Neural progenitor cell (in vitro differentiated cells): ENCODE measurements at regions not wholly inside any gene's neighbourhood (a gene's known extent, or its start where the extent isn't known, plus 50 kb on each side); places are given as distances from the start of the nearest gene placed in this dataset.

ENCODE experiments used
- DNase-seq: peaks from one replicate; pipeline ENCODE4 v3.0.0-alpha.2; 2016; ENCODE audit warnings: low spot score
- H2AFZ ChIP-seq: fragments of 200-600 bp; sonication (generic); replicated peaks from 2 replicates; pipeline ENCODE4 v1.6.1; 2016; ENCODE audit warnings: antibody characterized with exemption
- H3F3A ChIP-seq: fragments of 200-600 bp; sonication (generic); 2 replicates; pipeline ENCODE4 v1.6.1; 2016; ENCODE audit warnings: antibody characterized with exemption, low read depth
- H3K27ac ChIP-seq: fragments of 200-600 bp; sonication (generic); 2 replicates; pipeline ENCODE4 v1.5.1; 2016; ENCODE audit warnings: mild to moderate bottlenecking
- H3K27me3 ChIP-seq: fragments of 200-600 bp; sonication (generic); 2 replicates; pipeline ENCODE4 v1.6.1; 2016; ENCODE audit warnings: mild to moderate bottlenecking, moderate library complexity
- H3K36me3 ChIP-seq: fragments of 200-600 bp; sonication (generic); 2 replicates; pipeline ENCODE4 v1.5.1; 2016
- H3K4me1 ChIP-seq: fragments of 200-600 bp; sonication (generic); 2 replicates; pipeline ENCODE4 v1.6.1; 2016; ENCODE audit warnings: mixed run types
- H3K4me2 ChIP-seq: fragments of 200-600 bp; sonication (generic); 2 replicates; pipeline ENCODE4 v1.6.1; 2016
- H3K4me3 ChIP-seq: fragments of 200-600 bp; sonication (generic); 2 replicates; pipeline ENCODE4 v1.5.1; 2016
- H3K79me2 ChIP-seq: fragments of 200-600 bp; sonication (generic); 2 replicates; pipeline ENCODE4 v1.6.1; 2016; ENCODE audit warnings: low read depth
- H3K9ac ChIP-seq: fragments of 200-600 bp; sonication (generic); 2 replicates; pipeline ENCODE4 v1.6.1; 2016
- H3K9me3 ChIP-seq: fragments of 200-600 bp; sonication (generic); 2 replicates; pipeline ENCODE4 v1.5.1; 2016; ENCODE audit warnings: low read depth
- H4K20me1 ChIP-seq: fragments of 200-600 bp; sonication (generic); 2 replicates; pipeline ENCODE4 v1.6.1; 2016; ENCODE audit warnings: low read depth
- H3K27ac Mint-ChIP-seq: 3 replicates; pipeline ENCODE4 v1.8.0; 2021; ENCODE audit warnings: mixed read lengths
- H3K27me3 Mint-ChIP-seq: 2 replicates; pipeline ENCODE4 v1.8.0; 2022; ENCODE audit warnings: low read depth, mild to moderate bottlenecking, inconsistent platforms, moderate library complexity, mixed read lengths; ENCODE audit not compliant: insufficient read depth
- H3K36me3 Mint-ChIP-seq: 3 replicates; pipeline ENCODE4 v1.8.0; 2021; ENCODE audit warnings: mixed read lengths
- H3K4me1 Mint-ChIP-seq: 3 replicates; pipeline ENCODE4 v1.8.0; 2021; ENCODE audit warnings: mixed read lengths
- H3K4me3 Mint-ChIP-seq: 3 replicates; pipeline ENCODE4 v1.8.0; 2021; ENCODE audit warnings: mild to moderate bottlenecking, moderate library complexity, mixed read lengths
- H3K9me3 Mint-ChIP-seq: 3 replicates; pipeline ENCODE4 v1.8.0; 2020; ENCODE audit warnings: mixed read lengths
- CTCF ChIP-seq: fragments of 200-600 bp; sonication (generic); IDR thresholded peaks from 2 replicates; pipeline ENCODE4 v1.5.1; 2017; ENCODE audit warnings: antibody characterized with exemption, mild to moderate bottlenecking
- EZH2 ChIP-seq: fragments of 200-600 bp; sonication (generic); IDR thresholded peaks from 2 replicates; pipeline ENCODE4 v1.6.1; 2017; ENCODE audit warnings: antibody characterized with exemption, mild to moderate bottlenecking, moderate library complexity
- EZH2phosphoT487 ChIP-seq: fragments of 200-600 bp; sonication (generic); IDR thresholded peaks from 2 replicates; pipeline ENCODE4 v1.6.1; 2017; ENCODE audit warnings: antibody characterized with exemption

- H4K20me1 ChIP-seq: no peaks in the 10 kb centered on the region
- H3K27ac Mint-ChIP-seq: no peak overlapping the region
- H3K36me3 Mint-ChIP-seq: no peaks in the 10 kb centered on the region
- DNase-seq: no peak
- H3K36me3 ChIP-seq: no peaks in the 10 kb centered on the region
- H3K9me3 ChIP-seq: no peaks in the 10 kb centered on the region
- peaks cover 27% of the 10 kb centered on the region for H3K4me1 Mint-ChIP-seq
- peaks cover 24% of the 10 kb centered on the region for H3K4me1 ChIP-seq
- H3K27me3 Mint-ChIP-seq: peaks cover 6% of the 10 kb centered on the region
- no peak overlapping the region for H3K4me3 Mint-ChIP-seq
- no peaks in the 10 kb centered on the region for H3F3A ChIP-seq
- H3K4me3 ChIP-seq: no peak overlapping the region
- no peak overlapping the region for H3K9ac ChIP-seq
- no peaks in the 10 kb centered on the region for H3K27me3 ChIP-seq
- H3K4me2 ChIP-seq: no peak overlapping the region
- peaks cover 26% of the 10 kb centered on the region for H3K9me3 Mint-ChIP-seq
- no peak for TF ChIP-seq CTCF
- no peak for TF ChIP-seq EZH2
- TF ChIP-seq EZH2phosphoT487: no peak
- H3K79me2 ChIP-seq: no peaks in the 10 kb centered on the region
- no peak overlapping the region for H3K27ac ChIP-seq
- no peak overlapping the region for H2AFZ ChIP-seq
Observed at GRCh38 chrX:39952989-39953388, 144.8 kb downstream of the BCOR start.

- Mint-ChIP-seq H3K27ac (no peak overlapping the region), H3K4me3 (no peak overlapping the region), H3K27me3 (peaks cover 6% of the 10 kb centered on the region), H3K4me1 (peaks cover 23% of the 10 kb centered on the region), H3K36me3 (no peaks in the 10 kb centered on the region), H3K9me3 (peaks cover 22% of the 10 kb centered on the region)
- Histone ChIP-seq H3K9me3 (no peaks in the 10 kb centered on the region), H3K4me3 (no peak overlapping the region), H3K4me2 (no peak overlapping the region), H3K79me2 (no peaks in the 10 kb centered on the region), H3K36me3 (no peaks in the 10 kb centered on the region), H3F3A (no peaks in the 10 kb centered on the region), H3K9ac (no peak overlapping the region), H4K20me1 (no peaks in the 10 kb centered on the region), H3K4me1 (peaks cover 21% of the 10 kb centered on the region), H2AFZ (peak overlapping the region; percentile 27), H3K27ac (no peak overlapping the region), H3K27me3 (no peaks in the 10 kb centered on the region)
- no peak for DNase-seq
- TF ChIP-seq CTCF: no peak
- TF ChIP-seq EZH2phosphoT487: no peak
- TF ChIP-seq EZH2: no peak
Observed at GRCh38 chrX:39953879-39954278, 143.9 kb downstream of the BCOR start.

GRCh38 chrX:39954851-39955250 is 142.9 kb downstream of the BCOR start:
- no peaks in the 10 kb centered on the region for H3K27me3 ChIP-seq
- Mint-ChIP-seq H3K9me3 (peaks cover 21% of the 10 kb centered on the region), H3K27ac (no peak overlapping the region), H3K36me3 (no peaks in the 10 kb centered on the region), H3K27me3 (peaks cover 3% of the 10 kb centered on the region), H3K4me3 (no peak overlapping the region), H3K4me1 (peaks cover 16% of the 10 kb centered on the region)
- no peak overlapping the region for H3K4me2 ChIP-seq
- no peaks in the 10 kb centered on the region for H3K79me2 ChIP-seq
- H3K27ac ChIP-seq: no peak overlapping the region
- H3K9ac ChIP-seq: no peak overlapping the region
- no peaks in the 10 kb centered on the region for H3K9me3 ChIP-seq
- H4K20me1 ChIP-seq: no peaks in the 10 kb centered on the region
- peak overlapping the region; percentile 74 for H2AFZ ChIP-seq
- no peak overlapping the region for H3K4me3 ChIP-seq
- no peaks in the 10 kb centered on the region for H3K36me3 ChIP-seq
- DNase-seq: no peak
- H3K4me1 ChIP-seq: peaks cover 18% of the 10 kb centered on the region
- H3F3A ChIP-seq: no peaks in the 10 kb centered on the region
- TF ChIP-seq EZH2 (no peak), EZH2phosphoT487 (no peak), CTCF (no peak)
